AG09319 (cell line): ENCODE measurements at regions not wholly inside any gene's neighbourhood (a gene's known extent, or its start where the extent isn't known, plus 50 kb on each side); places are given as distances from the start of the nearest gene placed in this dataset.
A peak's percentile ranks its signal among the peaks of the same experiment; 100 is the strongest.

Experiments
- DNase-seq: peaks from one replicate; pipeline ENCODE4 v3.0.0-alpha.2; 2010; ENCODE audit warnings: low read depth; ENCODE audit errors: extremely low read depth
- TF ChIP-seq, protein P1 (sequence below): IDR thresholded peaks from 2 replicates; pipeline ENCODE4 v1.5.1; 2011; ENCODE audit warnings: low read depth, mild to moderate bottlenecking, inconsistent platforms, low read length, moderate library complexity

DNA sequence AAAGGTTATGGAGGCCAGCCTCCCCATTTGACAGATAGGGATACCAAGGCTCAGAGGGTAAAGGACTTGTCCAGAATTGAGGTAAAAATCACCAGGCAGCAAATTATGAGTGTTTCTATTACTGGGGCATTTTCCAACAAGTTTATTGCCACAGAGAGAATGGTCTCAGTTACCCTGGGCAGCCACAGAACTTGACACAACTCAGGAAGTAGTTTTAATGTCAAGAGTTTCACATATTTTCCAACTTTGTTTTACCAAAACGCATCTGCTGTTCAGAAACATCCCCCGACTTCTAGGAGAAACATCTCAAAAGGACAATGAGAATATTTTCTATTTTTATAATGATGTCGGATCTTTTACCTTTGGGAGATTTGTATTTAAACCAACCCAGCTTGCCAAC is 107.5 kb upstream of the MRPS22 start:
- TF ChIP-seq, protein P1, sequence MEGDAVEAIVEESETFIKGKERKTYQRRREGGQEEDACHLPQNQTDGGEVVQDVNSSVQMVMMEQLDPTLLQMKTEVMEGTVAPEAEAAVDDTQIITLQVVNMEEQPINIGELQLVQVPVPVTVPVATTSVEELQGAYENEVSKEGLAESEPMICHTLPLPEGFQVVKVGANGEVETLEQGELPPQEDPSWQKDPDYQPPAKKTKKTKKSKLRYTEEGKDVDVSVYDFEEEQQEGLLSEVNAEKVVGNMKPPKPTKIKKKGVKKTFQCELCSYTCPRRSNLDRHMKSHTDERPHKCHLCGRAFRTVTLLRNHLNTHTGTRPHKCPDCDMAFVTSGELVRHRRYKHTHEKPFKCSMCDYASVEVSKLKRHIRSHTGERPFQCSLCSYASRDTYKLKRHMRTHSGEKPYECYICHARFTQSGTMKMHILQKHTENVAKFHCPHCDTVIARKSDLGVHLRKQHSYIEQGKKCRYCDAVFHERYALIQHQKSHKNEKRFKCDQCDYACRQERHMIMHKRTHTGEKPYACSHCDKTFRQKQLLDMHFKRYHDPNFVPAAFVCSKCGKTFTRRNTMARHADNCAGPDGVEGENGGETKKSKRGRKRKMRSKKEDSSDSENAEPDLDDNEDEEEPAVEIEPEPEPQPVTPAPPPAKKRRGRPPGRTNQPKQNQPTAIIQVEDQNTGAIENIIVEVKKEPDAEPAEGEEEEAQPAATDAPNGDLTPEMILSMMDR, result no peak
- no peak for DNase-seq

- TF ChIP-seq, protein P1, result no peak
- no peak for DNase-seq
Measured at GRCh38 chr3:139238281-139239030, 105.4 kb upstream of the MRPS22 start.

- DNase-seq, result no peak
- TF ChIP-seq, protein P1, result no peak
Measured at GRCh38 chr3:139239550-139239949, 104.3 kb upstream of the MRPS22 start.

GRCh38 chr3:139241783-139242182 is 102.0 kb upstream of the MRPS22 start:
- TF ChIP-seq, protein P1, result peak; percentile 5
- DNase-seq, result no peak

DNA sequence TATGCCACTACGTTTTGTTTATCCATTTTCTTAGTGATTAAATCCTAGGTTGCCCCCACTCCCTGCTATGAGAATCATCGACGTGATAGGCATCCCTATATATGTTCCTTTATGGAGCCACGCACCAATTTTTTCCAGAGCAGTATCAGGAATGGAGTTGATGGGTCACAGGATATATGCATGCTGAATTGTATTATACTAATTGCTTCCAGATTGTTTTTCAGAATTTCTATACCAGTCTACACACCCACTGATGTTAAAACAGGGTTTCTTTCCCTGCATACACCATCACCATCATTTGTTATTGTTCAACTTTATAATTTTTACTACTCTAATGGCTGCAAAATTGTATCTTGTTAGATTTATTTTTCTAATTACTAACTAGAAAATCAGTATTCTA is 100.1 kb upstream of the MRPS22 start:
- TF ChIP-seq, protein P1, result no peak
- DNase-seq, result no peak

DNA sequence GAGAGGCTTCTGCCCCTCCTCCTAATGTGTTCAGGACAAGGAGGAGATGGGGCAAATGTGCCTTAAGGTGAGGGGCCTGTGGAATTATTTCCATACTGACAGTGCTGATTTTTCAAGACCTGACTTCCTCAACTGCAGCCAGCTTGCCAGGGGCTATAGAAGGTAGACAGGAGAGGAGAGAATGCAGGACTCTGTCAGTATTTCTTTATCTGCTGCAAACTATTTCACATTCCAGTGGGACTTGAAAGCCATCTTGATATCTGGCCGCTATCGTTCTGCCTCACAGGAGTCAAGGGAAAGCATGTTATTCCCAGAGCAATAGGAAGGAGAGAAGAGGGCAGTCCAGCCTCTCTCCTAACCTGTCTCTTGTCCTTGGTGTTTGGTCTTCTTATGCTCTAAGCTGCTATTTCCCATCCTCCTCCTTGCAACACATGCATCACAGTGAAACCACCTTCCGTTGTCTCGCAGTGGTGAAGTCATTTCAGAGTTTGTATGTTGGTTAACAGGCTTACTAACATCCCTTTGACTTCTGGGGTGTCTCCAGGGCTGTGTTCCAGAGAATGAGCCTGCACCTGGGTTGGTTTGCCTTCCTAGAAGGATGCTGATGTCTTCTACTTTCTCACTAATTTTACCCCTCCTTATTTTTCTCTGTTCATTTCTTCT is 95.1 kb upstream of the MRPS22 start:
- TF ChIP-seq, protein P1, result no peak
- no peak for DNase-seq

GRCh38 chr3:139251529-139251928 is 92.3 kb upstream of the MRPS22 start:
- DNase-seq, result no peak
- TF ChIP-seq, protein P1, result no peak
